Neural cell (in vitro differentiated cells): ENCODE measurements at regions not wholly inside any gene's neighbourhood (a gene's known extent, or its start where the extent isn't known, plus 50 kb on each side); places are given as distances from the start of the nearest gene placed in this dataset.

Experiments used
- CTCF ChIP-seq: fragments of 450-650 bp; IDR thresholded peaks from 2 replicates; pipeline ENCODE4 v1.5.1; 2014; ENCODE audit warnings: antibody characterized with exemption, mild to moderate bottlenecking, moderate library complexity; ENCODE audit not compliant: poor library complexity, severe bottlenecking
- EP300 ChIP-seq: fragments of 450-650 bp; conservative IDR thresholded peaks from 2 replicates; pipeline ENCODE4 v1.6.1; 2014; ENCODE audit warnings: antibody characterized with exemption, mild to moderate bottlenecking, moderate library complexity; ENCODE audit not compliant: poor library complexity, severe bottlenecking
- RAD21 ChIP-seq: fragments of 450-650 bp; conservative IDR thresholded peaks from 2 replicates; pipeline ENCODE4 v1.6.1; 2014; ENCODE audit warnings: antibody characterized with exemption, mild to moderate bottlenecking, moderate library complexity

- TF ChIP-seq CTCF (no peak), RAD21 (no peak), EP300 (no peak)
Observed at GRCh38 chr10:31213959-31214358, 105.1 kb upstream of the ZEB1 start.
